NCI-H1436 (cell line): ENCODE measurements at regions not wholly inside any gene's neighbourhood (a gene's known extent, or its start where the extent isn't known, plus 50 kb on each side); places are given as distances from the start of the nearest gene placed in this dataset.

Source experiments
- DNase-seq: peaks from one replicate; lab custom pipeline; 2025; lab: John Stamatoyannopoulos, UW

- DNase-seq = no peak
Measured at GRCh38 chr12:118704527-118705241, 276.7 kb upstream of the SRRM4 start.

- DNase-seq = no peak
Measured at GRCh38 chr12:118706437-118706836, 274.9 kb upstream of the SRRM4 start.

GRCh38 chr12:118709946-118710345 lies 271.4 kb upstream of the SRRM4 start:
- DNase-seq = no peak

- DNase-seq = no peak
Measured at GRCh38 chr12:118711185-118711584, 270.2 kb upstream of the SRRM4 start.

GRCh38 chr12:118714051-118714460 lies 267.3 kb upstream of the SRRM4 start:
- DNase-seq = peak; percentile 42

- DNase-seq = no peak
Measured at GRCh38 chr12:118714500-118714899, 266.8 kb upstream of the SRRM4 start.

GRCh38 chr12:118715647-118716046 lies 265.7 kb upstream of the SRRM4 start:
- no peak for DNase-seq

GRCh38 chr12:118727196-118727978 lies 254.0 kb upstream of the SRRM4 start:
- DNase-seq = no peak

GRCh38 chr12:118727979-118728366 lies 253.4 kb upstream of the SRRM4 start:
- DNase-seq = no peak

- DNase-seq = no peak
Measured at GRCh38 chr12:118734266-118734665, 247.1 kb upstream of the SRRM4 start.

GRCh38 chr12:118737985-118738540 lies 243.3 kb upstream of the SRRM4 start:
- no peak for DNase-seq

- no peak for DNase-seq
Measured at GRCh38 chr12:118741194-118741593, 240.1 kb upstream of the SRRM4 start.

- no peak for DNase-seq
Measured at GRCh38 chr12:118742431-118742830, 238.9 kb upstream of the SRRM4 start.

- DNase-seq = no peak
Measured at GRCh38 chr12:118743896-118744700, 237.2 kb upstream of the SRRM4 start.

- DNase-seq = no peak
Measured at GRCh38 chr12:118746176-118746575, 235.2 kb upstream of the SRRM4 start.

GRCh38 chr12:118746960-118747359 lies 234.4 kb upstream of the SRRM4 start:
- no peak for DNase-seq

- no peak for DNase-seq
Measured at GRCh38 chr12:118747771-118748170, 233.6 kb upstream of the SRRM4 start.

GRCh38 chr12:118748478-118749380 lies 232.6 kb upstream of the SRRM4 start:
- no peak for DNase-seq

GRCh38 chr12:118749646-118750045 lies 231.7 kb upstream of the SRRM4 start:
- DNase-seq = no peak

GRCh38 chr12:118750666-118751065 lies 230.7 kb upstream of the SRRM4 start:
- no peak for DNase-seq

- no peak for DNase-seq
Measured at GRCh38 chr12:118751355-118751754, 230.0 kb upstream of the SRRM4 start.
